K562 (cell line): ENCODE measurements at regions not wholly inside any gene's neighbourhood (a gene's known extent, or its start where the extent isn't known, plus 50 kb on each side); places are given as distances from the start of the nearest gene placed in this dataset.

Source experiments
- ATAC-seq: fragments of 200-7000 bp; cut with Tn5 transposase; 3 replicates; pipeline ENCODE4 v1.9.1; 2020; ENCODE audit warnings: moderate library complexity
- BruUV-seq: library from RNA; stranded (reverse); fragments of 400-500 nt; replicated peaks from 2 replicates; lab custom pipeline; 2021; lab: Mats Ljungman, UMichigan
- CTCF ChIA-PET: fragments of 300-600 bp; formaldehyde crosslinking; extraction: SDS; loops from one replicate; lab custom pipeline; 2021; ENCODE audit warnings: low intra/inter-chr PET ratio; lab: Yijun Ruan, JAX
- POLR2A ChIA-PET: fragments of 300-600, 350-650 bp; sonication (Branson Sonifier 250); formaldehyde crosslinking; extraction: SDS; loops from one replicate; lab custom pipeline; 2021; ENCODE audit warnings: antibody characterized with exemption, inconsistent platforms; lab: Yijun Ruan, JAX
- DNase-seq, 4 experiments: peaks; one replicate each; pipeline versions ENCODE4 v3.0.0 to v3.0.0-alpha.2; 2011 to 2018; ENCODE audit warnings: low spot score in 3 of 4, mixed read lengths in 3 of 4; ENCODE audit errors: extremely low read depth in 1 of 4
- FAIRE-seq: peaks from 2 replicates; lab custom pipeline; 2011; peaks lifted over from hg19 to GRCh38; lab: Jason Lieb, UNC
- H2AFZ ChIP-seq: 2 replicates; pipeline ENCODE4 v1.6.0; 2011; ENCODE audit warnings: low read depth, low read length, control low read depth, inconsistent platforms
- H3K27ac ChIP-seq: fragments of 200-600 bp; 3 replicates; pipeline ENCODE4 v1.8.0; 2011; ENCODE audit warnings: low read depth, mild to moderate bottlenecking, control low read depth, inconsistent platforms, low read length, moderate library complexity, mixed read lengths; ENCODE audit errors: extremely low read depth
- H3K27me3 ChIP-seq, 2 experiments: fragments of 300-600 bp in 1 of 2; 2 replicates in 1 of 2; 3 replicates in 1 of 2; pipeline versions ENCODE4 v1.6.0 to v1.8.0; 2011; ENCODE audit warnings: inconsistent platforms in 2 of 2, low read length in 2 of 2, mild to moderate bottlenecking in 1 of 2, mixed read lengths in 1 of 2, moderate library complexity in 1 of 2; ENCODE audit not compliant: control insufficient read depth in 2 of 2, insufficient read depth in 2 of 2
- H3K36me3 ChIP-seq: fragments of 300-600 bp; 3 replicates; pipeline ENCODE4 v1.8.0; 2011; ENCODE audit warnings: mild to moderate bottlenecking, low read length, inconsistent platforms; ENCODE audit not compliant: control insufficient read depth, insufficient read depth
- H3K4me1 ChIP-seq, 2 experiments: fragments of 200-600 bp in 1 of 2; replicated peaks in 1 of 2; 2 replicates in 1 of 2; 3 replicates in 1 of 2; pipeline versions ENCODE4 v1.5.1 to v1.8.0; 2011; ENCODE audit warnings: inconsistent platforms in 2 of 2, low read length in 2 of 2, mild to moderate bottlenecking in 1 of 2, mixed read lengths in 1 of 2, moderate library complexity in 1 of 2; ENCODE audit not compliant: control insufficient read depth in 2 of 2, insufficient read depth in 2 of 2
- H3K4me2 ChIP-seq: 2 replicates; pipeline ENCODE4 v1.6.1; 2011; ENCODE audit warnings: low read length, control low read depth, inconsistent platforms, mixed read lengths; ENCODE audit not compliant: insufficient read depth
- H3K4me3 ChIP-seq: fragments of 200-600 bp; sonication (generic), shearing (Covaris generic); 2 replicates; pipeline ENCODE4 v1.5.1; 2016; ENCODE audit warnings: control low read depth, inconsistent platforms
- H3K79me2 ChIP-seq: fragments of 200-600 bp; 3 replicates; pipeline ENCODE4 v1.8.0; 2011; ENCODE audit warnings: low read length, inconsistent platforms; ENCODE audit not compliant: control insufficient read depth, insufficient read depth
- H3K9ac ChIP-seq, 2 experiments: 2 replicates each; pipeline versions ENCODE4 v1.6.0 to v1.6.1; 2011; ENCODE audit warnings: low read depth in 2 of 2, low read length in 2 of 2, control low read depth in 1 of 2, inconsistent platforms in 1 of 2, mild to moderate bottlenecking in 1 of 2, mixed read lengths in 1 of 2; ENCODE audit not compliant: insufficient read depth in 1 of 2
- H3K9me1 ChIP-seq: one replicate; pipeline ENCODE4 v1.6.0; 2011; ENCODE audit warnings: inconsistent platforms, mild to moderate bottlenecking, low read length, moderate library complexity; ENCODE audit not compliant: control insufficient read depth, insufficient read depth
- H3K9me3 ChIP-seq: replicated peaks from 2 replicates; pipeline ENCODE4 v1.5.1; 2011; ENCODE audit warnings: low read depth, low read length, inconsistent platforms; ENCODE audit not compliant: control insufficient read depth, insufficient read depth
- H4K20me1 ChIP-seq: replicated peaks from 2 replicates; pipeline ENCODE4 v1.6.1; 2011; ENCODE audit warnings: low read length, inconsistent platforms, mixed read lengths; ENCODE audit not compliant: control insufficient read depth, insufficient read depth
- ELF1 ChIP-seq: fragments of 200-800 bp; sonication (Bioruptor generic); IDR thresholded peaks from 2 replicates; pipeline ENCODE4 v1.6.1; 2016; ENCODE audit warnings: missing genetic modification characterization, missing compliant biosample characterization
- FOXA3 ChIP-seq, 2 experiments: fragments of 450-650 bp in 1 of 2; sonication (generic) in 1 of 2; formaldehyde crosslinking; IDR thresholded peaks in 1 of 2; conservative IDR thresholded peaks in 1 of 2; 2 replicates each; pipeline versions ENCODE4 v1.4.0 to v1.8.0; 2020 to 2022; ENCODE audit warnings: mild to moderate bottlenecking in 2 of 2, missing genetic modification reagents in 1 of 2
- HDAC1 ChIP-seq, 2 experiments: fragments of 450-650 bp; IDR thresholded peaks; 2 replicates each; pipeline ENCODE4 v1.6.1; 2016 to 2017; ENCODE audit warnings: inconsistent platforms in 1 of 2, mild to moderate bottlenecking in 1 of 2, moderate library complexity in 1 of 2
- HMGXB4 ChIP-seq: sonication (generic); formaldehyde crosslinking; IDR thresholded peaks from 2 replicates; pipeline ENCODE4 v1.8.1; 2023; ENCODE audit warnings: mild to moderate bottlenecking, missing genetic modification reagents
- ILF3 ChIP-seq: fragments of 450-650 bp; IDR thresholded peaks from 2 replicates; pipeline ENCODE4 v1.6.1; 2018; ENCODE audit warnings: antibody characterized with exemption, mild to moderate bottlenecking, moderate library complexity, borderline replicate concordance
- MCM5 ChIP-seq: fragments of 450-650 bp; IDR thresholded peaks from 2 replicates; pipeline ENCODE4 v1.6.1; 2016; ENCODE audit warnings: low read depth
- NFRKB ChIP-seq: fragments of 450-650 bp; IDR thresholded peaks from 2 replicates; pipeline ENCODE4 v1.6.1; 2016; ENCODE audit warnings: low read depth
- SMARCB1 ChIP-seq: IDR thresholded peaks from 2 replicates; pipeline ENCODE4 v1.6.1; 2011; ENCODE audit warnings: improper control_type of control experiment, low read depth; ENCODE audit not compliant: insufficient read length
- SRSF3 ChIP-seq: fragments of 200-400 bp; formaldehyde crosslinking; IDR thresholded peaks from 2 replicates; pipeline ENCODE4 v1.6.1; 2016; ENCODE audit warnings: mild to moderate bottlenecking, low read length, moderate library complexity; ENCODE audit not compliant: insufficient read depth
- ZNF408 ChIP-seq: fragments of 250-450 bp; sonication (Bioruptor Pico); IDR thresholded peaks from 2 replicates; pipeline ENCODE4 v1.4.0; 2020; ENCODE audit warnings: low read depth, mild to moderate bottlenecking, moderate library complexity
- ZNF436 ChIP-seq: fragments of 250-450, 450-650 bp; sonication (Bioruptor Pico); formaldehyde crosslinking; IDR thresholded peaks from 2 replicates; pipeline ENCODE4 v1.7.0; 2020; ENCODE audit warnings: mild to moderate bottlenecking
- ZNF445 ChIP-seq: fragments of 250-450 bp; sonication (Bioruptor Pico); IDR thresholded peaks from 2 replicates; pipeline ENCODE4 v1.4.0; 2020; ENCODE audit warnings: low read depth, mild to moderate bottlenecking, moderate library complexity
- WGBS: fragments of 100-300 bp; shearing (Covaris generic); methylation state at CpG from one replicate; pipeline ENCODE4 v1.1.6; 2016; ENCODE audit warnings: low coverage, mixed read lengths; ENCODE audit not compliant: insufficient coverage; ENCODE audit errors: missing lambda C conversion rate; 5-methylcytosine and 5-hydroxymethylcytosine counted together
- in situ Hi-C: fragments of 300-500 bp; cut with MboI; formaldehyde crosslinking; loops from 4 replicates; pipeline ENCODE4 v1.15.0; 2018; ENCODE audit warnings: inconsistent platforms, mixed read lengths
- intact Hi-C: fragments of 100-400 bp; cut with micrococcal nuclease; formaldehyde crosslinking; loops from 2 replicates; pipeline ENCODE4 v1.14.2; 2022
- TF ChIP-seq, protein P1 (sequence below): sonication (generic); formaldehyde crosslinking; IDR thresholded peaks from 2 replicates; pipeline ENCODE4 v1.8.0; 2023; ENCODE audit warnings: mild to moderate bottlenecking, missing genetic modification reagents

DNA sequence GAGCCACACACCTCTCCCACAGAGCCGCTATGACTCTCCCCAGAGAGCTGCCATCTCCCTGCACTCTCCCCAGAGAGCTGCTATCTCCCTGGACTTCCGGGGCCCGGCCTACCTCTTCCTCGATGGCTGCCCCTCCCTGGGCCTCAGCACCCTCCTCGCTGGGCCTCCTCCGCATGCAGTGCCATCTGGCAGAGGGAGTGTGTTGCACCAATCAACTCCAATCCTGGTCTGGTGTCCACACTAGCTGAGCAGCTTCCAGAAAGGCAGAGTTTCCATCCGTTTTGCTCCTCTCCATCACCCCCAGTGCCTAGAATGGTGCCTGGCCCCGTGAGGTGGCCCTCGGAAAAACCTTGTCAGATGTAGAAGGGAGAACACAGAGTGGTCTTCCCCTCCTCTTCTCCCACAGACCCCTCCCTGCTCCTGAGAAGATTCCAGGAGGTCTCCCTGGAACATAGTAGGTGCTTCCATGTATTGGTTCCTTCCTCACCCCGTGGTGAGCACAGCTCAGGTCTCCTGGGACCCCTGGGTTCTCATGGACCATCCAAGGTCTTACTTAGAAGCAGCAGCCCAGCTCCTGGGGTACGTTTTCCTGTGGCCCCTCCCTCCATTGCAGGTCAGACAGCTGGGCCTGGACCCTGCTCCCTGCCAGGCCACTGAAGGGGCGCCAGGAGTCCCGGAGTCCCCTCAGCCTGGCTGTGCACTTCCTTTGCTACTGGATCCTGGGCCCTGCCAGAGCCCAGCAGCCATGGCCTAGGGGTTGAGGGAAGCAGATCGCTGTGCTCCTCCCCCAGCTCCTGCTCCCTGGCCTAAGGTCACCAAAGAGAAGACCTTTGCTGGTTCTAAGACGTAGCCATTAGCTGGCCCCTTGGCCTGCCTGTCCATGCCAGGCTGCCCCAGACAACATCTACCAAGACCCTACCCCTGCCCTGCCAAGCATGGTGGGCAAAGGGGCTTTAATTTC lies 233.8 kb upstream of the GSE1 start (continued):
- TF ChIP-seq, protein P1, sequence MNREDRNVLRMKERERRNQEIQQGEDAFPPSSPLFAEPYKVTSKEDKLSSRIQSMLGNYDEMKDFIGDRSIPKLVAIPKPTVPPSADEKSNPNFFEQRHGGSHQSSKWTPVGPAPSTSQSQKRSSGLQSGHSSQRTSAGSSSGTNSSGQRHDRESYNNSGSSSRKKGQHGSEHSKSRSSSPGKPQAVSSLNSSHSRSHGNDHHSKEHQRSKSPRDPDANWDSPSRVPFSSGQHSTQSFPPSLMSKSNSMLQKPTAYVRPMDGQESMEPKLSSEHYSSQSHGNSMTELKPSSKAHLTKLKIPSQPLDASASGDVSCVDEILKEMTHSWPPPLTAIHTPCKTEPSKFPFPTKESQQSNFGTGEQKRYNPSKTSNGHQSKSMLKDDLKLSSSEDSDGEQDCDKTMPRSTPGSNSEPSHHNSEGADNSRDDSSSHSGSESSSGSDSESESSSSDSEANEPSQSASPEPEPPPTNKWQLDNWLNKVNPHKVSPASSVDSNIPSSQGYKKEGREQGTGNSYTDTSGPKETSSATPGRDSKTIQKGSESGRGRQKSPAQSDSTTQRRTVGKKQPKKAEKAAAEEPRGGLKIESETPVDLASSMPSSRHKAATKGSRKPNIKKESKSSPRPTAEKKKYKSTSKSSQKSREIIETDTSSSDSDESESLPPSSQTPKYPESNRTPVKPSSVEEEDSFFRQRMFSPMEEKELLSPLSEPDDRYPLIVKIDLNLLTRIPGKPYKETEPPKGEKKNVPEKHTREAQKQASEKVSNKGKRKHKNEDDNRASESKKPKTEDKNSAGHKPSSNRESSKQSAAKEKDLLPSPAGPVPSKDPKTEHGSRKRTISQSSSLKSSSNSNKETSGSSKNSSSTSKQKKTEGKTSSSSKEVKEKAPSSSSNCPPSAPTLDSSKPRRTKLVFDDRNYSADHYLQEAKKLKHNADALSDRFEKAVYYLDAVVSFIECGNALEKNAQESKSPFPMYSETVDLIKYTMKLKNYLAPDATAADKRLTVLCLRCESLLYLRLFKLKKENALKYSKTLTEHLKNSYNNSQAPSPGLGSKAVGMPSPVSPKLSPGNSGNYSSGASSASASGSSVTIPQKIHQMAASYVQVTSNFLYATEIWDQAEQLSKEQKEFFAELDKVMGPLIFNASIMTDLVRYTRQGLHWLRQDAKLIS: no peak
- TF ChIP-seq ELF1 (tag): peak; percentile 45; the same call in 1 of the 2 replicates
- TF ChIP-seq, all 486 proteins: peak for 17

DNA sequence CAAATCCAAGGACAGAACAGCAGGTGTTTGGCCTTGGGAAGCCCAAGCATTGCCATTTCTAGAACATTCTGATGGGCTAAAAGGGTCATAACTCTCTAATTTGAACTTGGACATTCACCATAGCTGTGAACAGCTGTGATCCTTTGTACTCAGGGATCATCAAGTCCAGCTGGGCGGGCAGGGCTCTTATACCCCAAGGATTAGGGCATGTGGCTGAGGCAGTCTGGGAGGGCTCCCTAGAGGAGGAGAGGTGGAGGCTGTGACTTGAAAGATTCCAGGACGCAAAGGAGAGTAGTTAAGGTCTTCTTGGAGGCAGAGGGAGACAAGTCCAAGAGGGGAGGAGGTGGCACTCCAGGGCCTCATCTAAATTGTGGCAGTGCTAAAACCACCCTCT lies 233.1 kb upstream of the GSE1 start:
- no TSS peak for BruUV-seq
- Histone ChIP-seq H3K36me3 (no peaks in the 10 kb centered on the region), H3K9me1 (no peaks in the 10 kb centered on the region), H3K9ac (no peak overlapping the region), H4K20me1 (peaks cover 11% of the 10 kb centered on the region), H3K27ac (no peak overlapping the region), H2AFZ (no peak overlapping the region), H3K4me2 (no peak overlapping the region), H3K27me3 (no peaks in the 10 kb centered on the region), H3K4me1 (peaks cover 80 to 100% of the 10 kb centered on the region in 2 experiments), H3K4me3 (no peak overlapping the region), H3K79me2 (peaks cover 23% of the 10 kb centered on the region; the same call in 2 of the 3 replicates), H3K9me3 (0 out of 2 replicates have a peak, but pooled peaks cover 2% of the 10 kb centered on the region)
- no peak for ATAC-seq
- ChIA-PET POLR2A (interaction anchor here (0.7 to 1.5 kb wide), 4 partner anchors 10 to 150 kb away, joined by 3 to 6 read pairs (median 4); no protein-coding TSS in a partner anchor), CTCF (no interaction called here)
- no peak for FAIRE-seq
- DNase-seq: no peak
- 40% methylated on average over 2 of the region's 2 CpGs for WGBS
- intact Hi-C loops: no loop called here
- in situ Hi-C loops: no loop called here
- no peak for TF ChIP-seq NFRKB
- no peak for TF ChIP-seq SMARCB1
- peak; percentile 85 for TF ChIP-seq ZNF436 (CRISPR knock-in tag)
- TF ChIP-seq MCM5: no peak
- TF ChIP-seq HDAC1 (IDR thresholded peaks at IDR 0.05): no peak
- no peak for TF ChIP-seq ILF3
- TF ChIP-seq ZNF408 (CRISPR knock-in tag): no peak
- no peak for TF ChIP-seq HMGXB4 (CRISPR knock-in tag)
- no peak for TF ChIP-seq ZNF445 (CRISPR knock-in tag)
- no peak for TF ChIP-seq FOXA3 (CRISPR knock-in tag; conservative IDR thresholded peaks at IDR 0.05 in 1 of 2, IDR thresholded peaks at IDR 0.05 in 1 of 2)
- no peak for TF ChIP-seq SRSF3
